ENCODE measurements at regions not wholly inside any gene's neighbourhood (a gene's known extent, or its start where the extent isn't known, plus 50 kb on each side); places are given as distances from the start of the nearest gene placed in this dataset.

DNA sequence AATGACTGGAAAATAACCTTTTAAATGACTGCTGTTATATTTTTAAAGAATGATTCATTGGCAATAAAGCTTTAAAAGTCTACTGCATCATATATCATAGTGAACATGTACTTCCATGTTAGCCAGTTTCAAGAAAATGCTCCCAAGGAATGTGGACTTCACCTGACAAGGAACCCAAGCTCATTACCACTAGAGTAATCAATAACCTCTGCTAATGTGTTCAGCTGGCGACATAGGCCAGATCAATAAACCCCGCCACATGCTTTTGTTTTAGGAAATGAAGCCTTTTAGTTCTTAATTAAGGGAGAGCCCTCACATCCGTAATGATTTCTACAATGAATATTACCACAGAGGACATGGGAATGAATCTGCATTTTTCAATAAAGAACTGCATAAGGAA is 1219.9 kb upstream of the CNTN5 start:
- H3K36me3 ChIP-seq (ENCODE audit: control insufficient read depth, insufficient read depth, low read length) = no peaks in the 10 kb centered on the region

More for the DNA sequence above, 1219.9 kb upstream of the CNTN5 start:
- Histone ChIP-seq H4K91ac (ENCODE audit: insufficient read depth, low read depth, low read length) (no peak overlapping the region), H2AFZ (replicated peaks; ENCODE audit: low read length, poor library complexity) (no peak overlapping the region), H3K9ac (ENCODE audit: low read depth, low read length) (no peak overlapping the region), H2AK5ac (ENCODE audit: low read depth, low read length) (no peak overlapping the region), H3K4ac (ENCODE audit: low read depth, low read length) (no peak overlapping the region), H4K20me1 (ENCODE audit: insufficient read depth, low read length) (no peaks in the 10 kb centered on the region), H3K9me1 (ENCODE audit: insufficient read depth, low read length) (no peaks in the 10 kb centered on the region), H3K79me1 (ENCODE audit: low read depth in 1 of 2, low read length in 2 of 2) (no peaks in the 10 kb centered on the region), H2AK9ac (replicated peaks; ENCODE audit: low read depth, low read length, poor library complexity) (no peak overlapping the region), H3K23ac (ENCODE audit: low read depth, low read length) (no peak overlapping the region), H3K9me3 (ENCODE audit: control insufficient read depth, insufficient read depth, low read length) (no peaks in the 10 kb centered on the region), H3K27me3 (ENCODE audit: control insufficient read depth, insufficient read depth, low read length) (no peaks in the 10 kb centered on the region), H3K4me2 (ENCODE audit: low read depth, low read length) (no peak overlapping the region), H3K14ac (replicated peaks; ENCODE audit: low read depth, low read length) (no peak overlapping the region), H4K8ac (ENCODE audit: low read depth in 2 of 2, low read length in 2 of 2) (no peak overlapping the region), H3K18ac (ENCODE audit: low read depth, low read length) (no peak overlapping the region), H3K4me1 (ENCODE audit: control insufficient read depth, insufficient read depth, low read length) (no peaks in the 10 kb centered on the region), H2BK5ac (ENCODE audit: low read depth, low read length, poor library complexity, severe bottlenecking) (no peak overlapping the region), H2BK20ac (ENCODE audit: low read depth, low read length) (no peak overlapping the region), H4K5ac (ENCODE audit: low read depth, low read length) (no peak overlapping the region), H3K27ac (ENCODE audit: insufficient read depth, low read length) (no peak overlapping the region), H2BK15ac (ENCODE audit: low read depth, low read length) (no peak overlapping the region), H3K56ac (ENCODE audit: extremely low read depth, insufficient read depth, low read length) (no peak overlapping the region), H2BK120ac (ENCODE audit: low read depth, low read length) (no peak overlapping the region), H3K4me3 (ENCODE audit: insufficient read depth, low read depth, low read length) (no peak overlapping the region)
- dilution Hi-C loops (cut with HindIII; ENCODE audit: low sequenced_read_pairs, unreplicated experiment) = no loop called here
- BruUV-seq (replicated peaks) = no TSS peak
- in situ Hi-C loops (cut with MboI; ENCODE audit: low sequenced_read_pairs) = no loop called here
- WGBS, 2 experiments (ENCODE audit: extremely low coverage in 2 of 2, insufficient read length in 1 of 2) = no CpG with 5 or more reads among the region's 3 CpGs
- intact Hi-C loops (cut with micrococcal nuclease) = no loop called here
- no peak for ATAC-seq (ENCODE audit: low read depth)
- ChIA-PET POLR2A (ENCODE audit: unreplicated experiment) (no interaction called here), CTCF (no interaction called here)
- no peak for DNase-seq
- TF ChIP-seq CEBPB (IDR thresholded peaks at IDR 0.05; ENCODE audit: low read depth, low read length) (no peak), MXI1 (IDR thresholded peaks at IDR 0.05; ENCODE audit: borderline replicate concordance, low read depth, low read length) (no peak), MAZ (IDR thresholded peaks at IDR 0.05; ENCODE audit: borderline replicate concordance, low read depth, low read length) (no peak), RFX5 (IDR thresholded peaks at IDR 0.05; ENCODE audit: low read depth, low read length) (no peak), NFE2L2 (IDR thresholded peaks at IDR 0.05; ENCODE audit: low read depth, low read length) (no peak), CHD1 (IDR thresholded peaks at IDR 0.05; ENCODE audit: low read depth, low read length) (no peak), SMC3 (IDR thresholded peaks at IDR 0.05; ENCODE audit: low read depth, low read length) (no peak), POLR2A (IDR thresholded peaks at IDR 0.05; ENCODE audit: low read depth, low read length) (no peak), RAD21 (IDR thresholded peaks at IDR 0.05; ENCODE audit: low read length) (no peak), RCOR1 (IDR thresholded peaks at IDR 0.05; ENCODE audit: insufficient replicate concordance, low read length) (no peak), MAFK (IDR thresholded peaks at IDR 0.05; ENCODE audit: low read depth, low read length) (no peak), BHLHE40 (IDR thresholded peaks at IDR 0.05; ENCODE audit: low read depth, low read length) (no peak), FOS (IDR thresholded peaks at IDR 0.05; ENCODE audit: low read depth, low read length) (no peak)
- TF ChIP-seq, protein P1, sequence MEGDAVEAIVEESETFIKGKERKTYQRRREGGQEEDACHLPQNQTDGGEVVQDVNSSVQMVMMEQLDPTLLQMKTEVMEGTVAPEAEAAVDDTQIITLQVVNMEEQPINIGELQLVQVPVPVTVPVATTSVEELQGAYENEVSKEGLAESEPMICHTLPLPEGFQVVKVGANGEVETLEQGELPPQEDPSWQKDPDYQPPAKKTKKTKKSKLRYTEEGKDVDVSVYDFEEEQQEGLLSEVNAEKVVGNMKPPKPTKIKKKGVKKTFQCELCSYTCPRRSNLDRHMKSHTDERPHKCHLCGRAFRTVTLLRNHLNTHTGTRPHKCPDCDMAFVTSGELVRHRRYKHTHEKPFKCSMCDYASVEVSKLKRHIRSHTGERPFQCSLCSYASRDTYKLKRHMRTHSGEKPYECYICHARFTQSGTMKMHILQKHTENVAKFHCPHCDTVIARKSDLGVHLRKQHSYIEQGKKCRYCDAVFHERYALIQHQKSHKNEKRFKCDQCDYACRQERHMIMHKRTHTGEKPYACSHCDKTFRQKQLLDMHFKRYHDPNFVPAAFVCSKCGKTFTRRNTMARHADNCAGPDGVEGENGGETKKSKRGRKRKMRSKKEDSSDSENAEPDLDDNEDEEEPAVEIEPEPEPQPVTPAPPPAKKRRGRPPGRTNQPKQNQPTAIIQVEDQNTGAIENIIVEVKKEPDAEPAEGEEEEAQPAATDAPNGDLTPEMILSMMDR (conservative IDR thresholded peaks at IDR 0.05; ENCODE audit: low read depth, low read length) = no peak
- TF ChIP-seq, protein P2, sequence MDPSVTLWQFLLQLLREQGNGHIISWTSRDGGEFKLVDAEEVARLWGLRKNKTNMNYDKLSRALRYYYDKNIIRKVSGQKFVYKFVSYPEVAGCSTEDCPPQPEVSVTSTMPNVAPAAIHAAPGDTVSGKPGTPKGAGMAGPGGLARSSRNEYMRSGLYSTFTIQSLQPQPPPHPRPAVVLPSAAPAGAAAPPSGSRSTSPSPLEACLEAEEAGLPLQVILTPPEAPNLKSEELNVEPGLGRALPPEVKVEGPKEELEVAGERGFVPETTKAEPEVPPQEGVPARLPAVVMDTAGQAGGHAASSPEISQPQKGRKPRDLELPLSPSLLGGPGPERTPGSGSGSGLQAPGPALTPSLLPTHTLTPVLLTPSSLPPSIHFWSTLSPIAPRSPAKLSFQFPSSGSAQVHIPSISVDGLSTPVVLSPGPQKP (IDR thresholded peaks at IDR 0.05; ENCODE audit: borderline replicate concordance, low read depth, low read length) = no peak

All from IMR-90 (cell line).